NB4 (cell line): ENCODE measurements at regions not wholly inside any gene's neighbourhood (a gene's known extent, or its start where the extent isn't known, plus 50 kb on each side); places are given as distances from the start of the nearest gene placed in this dataset.

Source experiments
- POLR2A ChIP-seq: IDR thresholded peaks from 2 replicates; pipeline ENCODE4 v1.6.1; 2011; ENCODE audit warnings: mild to moderate bottlenecking; ENCODE audit not compliant: insufficient read length; ENCODE audit errors: extremely low read depth
- TF ChIP-seq, protein P1 (sequence below): IDR thresholded peaks from one replicate; pipeline ENCODE4 v1.5.1; 2012; ENCODE audit warnings: low read depth, low read length
- TF ChIP-seq, protein P2 (sequence below): IDR thresholded peaks from 2 replicates; pipeline ENCODE4 v1.6.1; 2011; ENCODE audit warnings: low read depth, low read length

DNA sequence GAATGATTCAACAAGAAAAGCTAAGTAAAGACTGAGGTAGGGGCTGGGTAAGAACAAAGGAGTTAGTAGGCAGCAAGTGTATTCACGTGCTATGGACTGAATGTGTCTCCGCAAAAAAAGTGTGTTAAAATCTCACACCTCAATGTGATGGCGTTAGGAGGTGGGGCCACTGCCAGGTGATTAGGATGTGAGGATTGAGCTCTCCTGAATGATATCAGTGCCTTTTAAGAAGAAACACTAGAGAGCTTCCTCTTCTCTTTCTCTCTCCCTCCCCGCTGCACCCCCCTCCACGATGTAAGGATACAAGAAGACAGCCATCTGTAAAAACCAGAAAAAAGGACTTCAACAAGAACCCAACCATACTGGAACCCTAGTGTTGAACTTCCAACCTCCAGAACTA is 396.1 kb upstream of the PLXNA2 start:
- TF ChIP-seq, protein P1, sequence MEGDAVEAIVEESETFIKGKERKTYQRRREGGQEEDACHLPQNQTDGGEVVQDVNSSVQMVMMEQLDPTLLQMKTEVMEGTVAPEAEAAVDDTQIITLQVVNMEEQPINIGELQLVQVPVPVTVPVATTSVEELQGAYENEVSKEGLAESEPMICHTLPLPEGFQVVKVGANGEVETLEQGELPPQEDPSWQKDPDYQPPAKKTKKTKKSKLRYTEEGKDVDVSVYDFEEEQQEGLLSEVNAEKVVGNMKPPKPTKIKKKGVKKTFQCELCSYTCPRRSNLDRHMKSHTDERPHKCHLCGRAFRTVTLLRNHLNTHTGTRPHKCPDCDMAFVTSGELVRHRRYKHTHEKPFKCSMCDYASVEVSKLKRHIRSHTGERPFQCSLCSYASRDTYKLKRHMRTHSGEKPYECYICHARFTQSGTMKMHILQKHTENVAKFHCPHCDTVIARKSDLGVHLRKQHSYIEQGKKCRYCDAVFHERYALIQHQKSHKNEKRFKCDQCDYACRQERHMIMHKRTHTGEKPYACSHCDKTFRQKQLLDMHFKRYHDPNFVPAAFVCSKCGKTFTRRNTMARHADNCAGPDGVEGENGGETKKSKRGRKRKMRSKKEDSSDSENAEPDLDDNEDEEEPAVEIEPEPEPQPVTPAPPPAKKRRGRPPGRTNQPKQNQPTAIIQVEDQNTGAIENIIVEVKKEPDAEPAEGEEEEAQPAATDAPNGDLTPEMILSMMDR = no peak
- TF ChIP-seq POLR2A = no peak
- TF ChIP-seq, protein P2, sequence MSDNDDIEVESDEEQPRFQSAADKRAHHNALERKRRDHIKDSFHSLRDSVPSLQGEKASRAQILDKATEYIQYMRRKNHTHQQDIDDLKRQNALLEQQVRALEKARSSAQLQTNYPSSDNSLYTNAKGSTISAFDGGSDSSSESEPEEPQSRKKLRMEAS = no peak
